OCI-LY1 (cell line): ENCODE measurements at regions not wholly inside any gene's neighbourhood (a gene's known extent, or its start where the extent isn't known, plus 50 kb on each side); places are given as distances from the start of the nearest gene placed in this dataset.

ENCODE experiments used
- H2AFZ ChIP-seq: fragments of 200-600 bp; sonication (generic), shearing (Covaris generic); 2 replicates; pipeline ENCODE4 v1.6.0; 2014; ENCODE audit warnings: antibody characterized with exemption, mild to moderate bottlenecking, low read length
- H3F3A ChIP-seq: fragments of 200-600 bp; sonication (generic), shearing (Covaris generic); 2 replicates; pipeline ENCODE4 v1.6.0; 2014; ENCODE audit warnings: mild to moderate bottlenecking, antibody characterized with exemption, low read length, moderate library complexity; ENCODE audit not compliant: insufficient read depth
- H3K27ac ChIP-seq: fragments of 200-600 bp; sonication (generic); 2 replicates; pipeline ENCODE4 v1.5.1; 2014; ENCODE audit warnings: low read length, mixed run types, mild to moderate bottlenecking, low read depth; ENCODE audit not compliant: poor library complexity, severe bottlenecking
- H3K27me3 ChIP-seq: fragments of 200-600 bp; sonication (generic); 2 replicates; pipeline ENCODE4 v1.6.0; 2014; ENCODE audit warnings: antibody characterized with exemption, mild to moderate bottlenecking, low read length, moderate library complexity; ENCODE audit not compliant: insufficient read depth
- H3K36me3 ChIP-seq: fragments of 200-600 bp; sonication (generic); 2 replicates; pipeline ENCODE4 v1.6.1; 2014; ENCODE audit warnings: mild to moderate bottlenecking, antibody characterized with exemption, low read length, moderate library complexity, mixed read lengths; ENCODE audit not compliant: insufficient read depth
- H3K4me1 ChIP-seq: fragments of 200-600 bp; sonication (generic); 2 replicates; pipeline ENCODE4 v1.5.1; 2014; ENCODE audit warnings: mild to moderate bottlenecking, low read length, moderate library complexity; ENCODE audit not compliant: insufficient read depth, severe bottlenecking
- H3K4me2 ChIP-seq: fragments of 200-600 bp; sonication (generic), shearing (Covaris generic); 2 replicates; pipeline ENCODE4 v1.6.1; 2014; ENCODE audit warnings: low read length
- H3K4me3 ChIP-seq: fragments of 200-600 bp; sonication (generic); 2 replicates; pipeline ENCODE4 v1.5.1; 2014; ENCODE audit warnings: low read length, low read depth, mild to moderate bottlenecking, mixed read lengths; ENCODE audit not compliant: poor library complexity, severe bottlenecking
- H3K79me2 ChIP-seq: fragments of 200-600 bp; shearing (Covaris generic); 2 replicates; pipeline ENCODE4 v1.6.1; 2016; ENCODE audit warnings: mixed run types, low read length, mixed read lengths; ENCODE audit not compliant: insufficient read depth
- H3K9ac ChIP-seq: fragments of 200-600 bp; sonication (generic), shearing (Covaris generic); 2 replicates; pipeline ENCODE4 v1.6.1; 2014; ENCODE audit warnings: mild to moderate bottlenecking, low read length, mixed read lengths
- H3K9me2 ChIP-seq: fragments of 200-600 bp; sonication (generic), shearing (Covaris generic); 2 replicates; pipeline ENCODE4 v1.6.1; 2014; ENCODE audit warnings: low read depth, mild to moderate bottlenecking, low read length, mixed read lengths
- H3K9me3 ChIP-seq: fragments of 200-600 bp; shearing (Covaris generic); 2 replicates; pipeline ENCODE4 v1.6.1; 2014; ENCODE audit warnings: low read length, mixed read lengths
- H4K20me1 ChIP-seq: fragments of 200-600 bp; sonication (generic), shearing (Covaris generic); 2 replicates; pipeline ENCODE4 v1.6.0; 2016; ENCODE audit warnings: mild to moderate bottlenecking, low read length; ENCODE audit not compliant: insufficient read depth
- EZH2 ChIP-seq: fragments of 200-600 bp; sonication (generic), shearing (Covaris generic); IDR thresholded peaks from 2 replicates; pipeline ENCODE4 v1.8.0; 2017; ENCODE audit warnings: borderline replicate concordance, mixed run types, mild to moderate bottlenecking, antibody characterized with exemption, low read length, moderate library complexity, mixed read lengths
- TF ChIP-seq, protein P1 (sequence below): fragments of 200-600 bp; sonication (generic), shearing (Covaris generic); IDR thresholded peaks from 2 replicates; pipeline ENCODE4 v1.5.1; 2017; ENCODE audit warnings: mild to moderate bottlenecking, antibody characterized with exemption, low read length, moderate library complexity, mixed read lengths

- Histone ChIP-seq H3K79me2 (no peaks in the 10 kb centered on the region), H3K27ac (no peak overlapping the region), H3K27me3 (no peaks in the 10 kb centered on the region; the same call in 1 of the 2 replicates), H3K4me3 (no peak overlapping the region), H3F3A (no peaks in the 10 kb centered on the region), H2AFZ (no peak overlapping the region), H3K9ac (no peak overlapping the region), H3K36me3 (no peaks in the 10 kb centered on the region), H3K9me2 (no peaks in the 10 kb centered on the region), H4K20me1 (no peaks in the 10 kb centered on the region), H3K4me1 (no peaks in the 10 kb centered on the region), H3K9me3 (no peaks in the 10 kb centered on the region), H3K4me2 (no peak overlapping the region)
- TF ChIP-seq, protein P1, sequence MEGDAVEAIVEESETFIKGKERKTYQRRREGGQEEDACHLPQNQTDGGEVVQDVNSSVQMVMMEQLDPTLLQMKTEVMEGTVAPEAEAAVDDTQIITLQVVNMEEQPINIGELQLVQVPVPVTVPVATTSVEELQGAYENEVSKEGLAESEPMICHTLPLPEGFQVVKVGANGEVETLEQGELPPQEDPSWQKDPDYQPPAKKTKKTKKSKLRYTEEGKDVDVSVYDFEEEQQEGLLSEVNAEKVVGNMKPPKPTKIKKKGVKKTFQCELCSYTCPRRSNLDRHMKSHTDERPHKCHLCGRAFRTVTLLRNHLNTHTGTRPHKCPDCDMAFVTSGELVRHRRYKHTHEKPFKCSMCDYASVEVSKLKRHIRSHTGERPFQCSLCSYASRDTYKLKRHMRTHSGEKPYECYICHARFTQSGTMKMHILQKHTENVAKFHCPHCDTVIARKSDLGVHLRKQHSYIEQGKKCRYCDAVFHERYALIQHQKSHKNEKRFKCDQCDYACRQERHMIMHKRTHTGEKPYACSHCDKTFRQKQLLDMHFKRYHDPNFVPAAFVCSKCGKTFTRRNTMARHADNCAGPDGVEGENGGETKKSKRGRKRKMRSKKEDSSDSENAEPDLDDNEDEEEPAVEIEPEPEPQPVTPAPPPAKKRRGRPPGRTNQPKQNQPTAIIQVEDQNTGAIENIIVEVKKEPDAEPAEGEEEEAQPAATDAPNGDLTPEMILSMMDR, result no peak
- no peak for TF ChIP-seq EZH2
Observed at GRCh38 chr2:61721382-61721781, 132.5 kb downstream of the FAM161A start.

DNA sequence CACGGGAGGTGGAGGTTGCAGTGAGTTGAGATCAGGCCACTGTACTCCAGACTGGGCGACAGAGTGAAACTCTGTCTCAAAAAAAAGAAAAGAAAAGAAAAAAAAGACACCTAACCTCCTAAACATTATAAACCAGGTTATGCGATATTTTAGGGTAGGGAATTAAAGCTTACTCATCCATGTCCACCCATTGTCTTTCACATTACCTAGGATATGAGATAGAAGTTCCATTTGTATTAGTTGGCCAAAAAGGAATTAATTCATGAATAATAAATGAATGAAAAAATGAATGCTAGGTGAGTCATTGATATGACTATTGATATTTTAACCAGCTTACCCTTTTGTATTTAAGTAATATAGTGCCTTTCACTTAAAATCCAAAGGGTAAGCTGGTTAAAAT is 132.9 kb downstream of the FAM161A start:
- H3K27ac ChIP-seq, result no peak overlapping the region
- H2AFZ ChIP-seq, result no peak overlapping the region
- no peaks in the 10 kb centered on the region for H3K9me3 ChIP-seq
- H3K4me1 ChIP-seq, result no peaks in the 10 kb centered on the region
- H3K79me2 ChIP-seq, result no peaks in the 10 kb centered on the region
- TF ChIP-seq, protein P1, result no peak
- TF ChIP-seq EZH2, result no peak
- no peak overlapping the region for H3K4me2 ChIP-seq
- no peaks in the 10 kb centered on the region; the same call in 1 of the 2 replicates for H3K27me3 ChIP-seq
- H3K4me3 ChIP-seq, result no peak overlapping the region
- H3F3A ChIP-seq, result no peaks in the 10 kb centered on the region
- no peaks in the 10 kb centered on the region for H4K20me1 ChIP-seq
- H3K9ac ChIP-seq, result no peak overlapping the region
- no peaks in the 10 kb centered on the region for H3K9me2 ChIP-seq
- H3K36me3 ChIP-seq, result no peaks in the 10 kb centered on the region

- Histone ChIP-seq H4K20me1 (no peaks in the 10 kb centered on the region), H2AFZ (no peak overlapping the region), H3K4me1 (no peaks in the 10 kb centered on the region), H3K4me2 (no peak overlapping the region), H3K9ac (no peak overlapping the region), H3K36me3 (no peaks in the 10 kb centered on the region), H3K9me3 (no peaks in the 10 kb centered on the region), H3K4me3 (no peak overlapping the region), H3K27ac (no peak overlapping the region), H3K27me3 (no peaks in the 10 kb centered on the region; the same call in 1 of the 2 replicates), H3K79me2 (no peaks in the 10 kb centered on the region), H3K9me2 (no peaks in the 10 kb centered on the region), H3F3A (no peaks in the 10 kb centered on the region)
- TF ChIP-seq, protein P1, result no peak
- TF ChIP-seq EZH2, result no peak
Observed at GRCh38 chr2:61718965-61719364, 134.9 kb downstream of the FAM161A start.
